ENCODE measurements at regions not wholly inside any gene's neighbourhood (a gene's known extent, or its start where the extent isn't known, plus 50 kb on each side); places are given as distances from the start of the nearest gene placed in this dataset.
"Not testable (repeated sequence)": the region's sequence is repeated elsewhere in the genome, so short reads cannot be mapped to it uniquely, and the experiment has no call there.

- H3K9ac ChIP-seq (ENCODE audit: low read length), result no peak overlapping the region
- no peak overlapping the region for H3K4me2 ChIP-seq (ENCODE audit: low read length)
- no peaks in the 10 kb centered on the region for H3K9me3 ChIP-seq (ENCODE audit: insufficient read depth, low read length)
- no peaks in the 10 kb centered on the region for H4K20me1 ChIP-seq (ENCODE audit: insufficient read depth, low read length)
- no peak overlapping the region for H3K4me3 ChIP-seq (ENCODE audit: low read length)
- H3K27ac ChIP-seq (ENCODE audit: low read length), result no peak overlapping the region
- H3K36me3 ChIP-seq (replicated peaks; ENCODE audit: low read depth, low read length), result no peaks in the 10 kb centered on the region
- H3K27me3 ChIP-seq (ENCODE audit: low read depth, low read length), result no peaks in the 10 kb centered on the region
- H3K79me2 ChIP-seq (ENCODE audit: low read length), result no peaks in the 10 kb centered on the region
- H2AFZ ChIP-seq (ENCODE audit: low read depth, low read length), result no peak overlapping the region
- no peaks in the 10 kb centered on the region for H3K4me1 ChIP-seq (ENCODE audit: low read length)
- TF ChIP-seq, protein P1, sequence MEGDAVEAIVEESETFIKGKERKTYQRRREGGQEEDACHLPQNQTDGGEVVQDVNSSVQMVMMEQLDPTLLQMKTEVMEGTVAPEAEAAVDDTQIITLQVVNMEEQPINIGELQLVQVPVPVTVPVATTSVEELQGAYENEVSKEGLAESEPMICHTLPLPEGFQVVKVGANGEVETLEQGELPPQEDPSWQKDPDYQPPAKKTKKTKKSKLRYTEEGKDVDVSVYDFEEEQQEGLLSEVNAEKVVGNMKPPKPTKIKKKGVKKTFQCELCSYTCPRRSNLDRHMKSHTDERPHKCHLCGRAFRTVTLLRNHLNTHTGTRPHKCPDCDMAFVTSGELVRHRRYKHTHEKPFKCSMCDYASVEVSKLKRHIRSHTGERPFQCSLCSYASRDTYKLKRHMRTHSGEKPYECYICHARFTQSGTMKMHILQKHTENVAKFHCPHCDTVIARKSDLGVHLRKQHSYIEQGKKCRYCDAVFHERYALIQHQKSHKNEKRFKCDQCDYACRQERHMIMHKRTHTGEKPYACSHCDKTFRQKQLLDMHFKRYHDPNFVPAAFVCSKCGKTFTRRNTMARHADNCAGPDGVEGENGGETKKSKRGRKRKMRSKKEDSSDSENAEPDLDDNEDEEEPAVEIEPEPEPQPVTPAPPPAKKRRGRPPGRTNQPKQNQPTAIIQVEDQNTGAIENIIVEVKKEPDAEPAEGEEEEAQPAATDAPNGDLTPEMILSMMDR (IDR thresholded peaks at IDR 0.05; ENCODE audit: low read depth, low read length), result no peak
- TF ChIP-seq EZH2phosphoT487 (IDR thresholded peaks at IDR 0.05; ENCODE audit: low read depth), result no peak
Measured at GRCh38 chr9:28464481-28465216, 891.4 kb upstream of the C9orf72 start.

DNA sequence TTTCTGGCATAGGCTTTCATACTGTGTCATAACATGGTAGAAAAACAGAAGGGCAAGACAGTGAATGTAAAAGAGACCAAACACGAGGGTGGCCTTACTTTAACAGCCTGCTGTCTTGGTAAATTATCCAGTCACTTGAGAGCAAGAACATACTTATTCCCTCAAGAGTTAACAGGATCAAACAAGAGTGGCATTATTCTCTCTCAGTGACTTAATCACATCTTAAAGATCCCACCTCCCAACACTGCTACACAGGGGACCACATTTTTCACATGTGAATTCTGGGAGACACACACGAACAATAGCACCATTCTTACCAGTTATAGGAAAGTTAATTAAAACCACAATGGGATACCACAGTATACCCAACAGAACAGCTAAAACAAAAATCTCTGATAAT lies 898.0 kb upstream of the C9orf72 start:
- no peak overlapping the region for H3K4me2 ChIP-seq (ENCODE audit: low read length)
- no peak overlapping the region for H3K9ac ChIP-seq (ENCODE audit: low read length)
- no peaks in the 10 kb centered on the region for H3K4me1 ChIP-seq (ENCODE audit: low read length)
- no peaks in the 10 kb centered on the region for H3K9me3 ChIP-seq (ENCODE audit: insufficient read depth, low read length)
- H3K27ac ChIP-seq (ENCODE audit: low read length), result no peak overlapping the region
- H4K20me1 ChIP-seq (ENCODE audit: insufficient read depth, low read length), result no peaks in the 10 kb centered on the region
- no peaks in the 10 kb centered on the region for H3K27me3 ChIP-seq (ENCODE audit: low read depth, low read length)
- no peak overlapping the region for H3K4me3 ChIP-seq (ENCODE audit: low read length)
- no peak overlapping the region for H2AFZ ChIP-seq (ENCODE audit: low read depth, low read length)
- TF ChIP-seq, protein P1 (IDR thresholded peaks at IDR 0.05; ENCODE audit: low read depth, low read length), result no peak
- TF ChIP-seq EZH2phosphoT487 (IDR thresholded peaks at IDR 0.05; ENCODE audit: low read depth), result no peak
- H3K36me3 ChIP-seq (replicated peaks; ENCODE audit: low read depth, low read length), result no peaks in the 10 kb centered on the region
- no peaks in the 10 kb centered on the region for H3K79me2 ChIP-seq (ENCODE audit: low read length)

- no peaks in the 10 kb centered on the region for H3K9me3 ChIP-seq (ENCODE audit: insufficient read depth, low read length)
- no peaks in the 10 kb centered on the region for H3K27me3 ChIP-seq (ENCODE audit: low read depth, low read length)
- no peak overlapping the region for H3K27ac ChIP-seq (ENCODE audit: low read length)
- no peak overlapping the region for H3K4me2 ChIP-seq (ENCODE audit: low read length)
- no peak overlapping the region for H3K9ac ChIP-seq (ENCODE audit: low read length)
- no peaks in the 10 kb centered on the region for H3K79me2 ChIP-seq (ENCODE audit: low read length)
- no peaks in the 10 kb centered on the region for H3K4me1 ChIP-seq (ENCODE audit: low read length)
- H4K20me1 ChIP-seq (ENCODE audit: insufficient read depth, low read length), result no peaks in the 10 kb centered on the region
- TF ChIP-seq, protein P1 (IDR thresholded peaks at IDR 0.05; ENCODE audit: low read depth, low read length), result no peak
- TF ChIP-seq EZH2phosphoT487 (IDR thresholded peaks at IDR 0.05; ENCODE audit: low read depth), result no peak
- H3K36me3 ChIP-seq (replicated peaks; ENCODE audit: low read depth, low read length), result no peaks in the 10 kb centered on the region
- no peak overlapping the region for H2AFZ ChIP-seq (ENCODE audit: low read depth, low read length)
- H3K4me3 ChIP-seq (ENCODE audit: low read length), result no peak overlapping the region
Measured at GRCh38 chr9:28487561-28487960, 914.3 kb upstream of the C9orf72 start.

DNA sequence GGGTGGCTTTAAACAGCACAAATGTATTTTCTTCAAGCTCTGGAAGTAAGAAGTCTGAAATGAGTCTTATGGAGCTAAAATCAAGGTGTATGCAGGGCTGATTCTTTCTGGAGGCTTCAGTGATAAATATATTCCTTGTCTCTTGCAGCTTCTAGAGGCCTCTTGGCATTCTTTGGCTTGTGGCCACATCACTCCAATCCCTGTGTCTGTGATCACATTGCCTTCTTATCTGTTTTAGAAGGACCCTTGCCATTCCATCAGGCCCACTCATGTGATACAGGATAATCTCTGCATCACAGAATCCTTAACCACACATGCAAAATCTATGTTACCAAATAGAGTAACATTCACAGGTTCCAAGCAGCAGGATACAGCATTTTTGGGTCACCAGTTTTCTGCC lies 917.8 kb upstream of the C9orf72 start:
- Histone ChIP-seq H3K27ac (ENCODE audit: low read length) (no peak overlapping the region), H3K9ac (ENCODE audit: low read length) (no peak overlapping the region), H2AFZ (ENCODE audit: low read depth, low read length) (no peak overlapping the region), H3K4me2 (ENCODE audit: low read length) (no peak overlapping the region), H3K27me3 (ENCODE audit: low read depth, low read length) (no peaks in the 10 kb centered on the region), H4K20me1 (ENCODE audit: insufficient read depth, low read length) (no peaks in the 10 kb centered on the region), H3K36me3 (replicated peaks; ENCODE audit: low read depth, low read length) (no peaks in the 10 kb centered on the region), H3K4me1 (ENCODE audit: low read length) (no peaks in the 10 kb centered on the region), H3K79me2 (ENCODE audit: low read length) (no peaks in the 10 kb centered on the region), H3K9me3 (ENCODE audit: insufficient read depth, low read length) (no peaks in the 10 kb centered on the region), H3K4me3 (ENCODE audit: low read length) (no peak overlapping the region)
- no peak for TF ChIP-seq EZH2phosphoT487 (IDR thresholded peaks at IDR 0.05; ENCODE audit: low read depth)
- TF ChIP-seq, protein P1 (IDR thresholded peaks at IDR 0.05; ENCODE audit: low read depth, low read length), result no peak

DNA sequence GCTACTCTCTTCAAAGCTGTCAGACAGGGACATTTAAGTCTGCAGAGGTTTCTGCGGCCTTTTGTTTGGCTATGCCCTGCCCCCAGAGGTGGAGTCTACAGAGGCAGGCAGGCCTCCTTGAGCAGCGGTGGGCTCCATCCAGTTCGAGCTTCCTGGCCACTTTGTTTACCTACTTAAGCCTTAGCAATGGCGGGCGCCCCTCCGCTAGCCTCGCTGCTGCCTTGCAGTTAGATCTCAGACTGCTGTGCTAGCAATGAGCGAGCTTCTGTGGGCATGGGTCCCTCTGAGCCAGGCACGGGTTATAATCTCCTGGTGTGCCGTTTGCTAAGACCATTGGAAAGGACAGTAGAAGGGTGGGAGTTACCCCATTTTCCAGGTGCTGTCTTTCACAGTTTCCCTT lies 924.9 kb upstream of the C9orf72 start:
- H3K4me3 ChIP-seq (ENCODE audit: low read length); H3K9me3 ChIP-seq (ENCODE audit: insufficient read depth, low read length); H2AFZ ChIP-seq (ENCODE audit: low read depth, low read length); H3K9ac ChIP-seq (ENCODE audit: low read length); H3K27ac ChIP-seq (ENCODE audit: low read length); H3K36me3 ChIP-seq (replicated peaks; ENCODE audit: low read depth, low read length); H3K4me1 ChIP-seq (ENCODE audit: low read length); H3K27me3 ChIP-seq (ENCODE audit: low read depth, low read length); H3K4me2 ChIP-seq (ENCODE audit: low read length); H4K20me1 ChIP-seq (ENCODE audit: insufficient read depth, low read length); H3K79me2 ChIP-seq (ENCODE audit: low read length): not testable (repeated sequence)
